ENCODE measurements at regions not wholly inside any gene's neighbourhood (a gene's known extent, or its start where the extent isn't known, plus 50 kb on each side); places are given as distances from the start of the nearest gene placed in this dataset.
"Not testable (repeated sequence)": the region's sequence is repeated elsewhere in the genome, so short reads cannot be mapped to it uniquely, and the experiment has no call there.

- no peaks in the 10 kb centered on the region for H3K4me1 Mint-ChIP-seq
- no peak overlapping the region for H3K4me3 ChIP-seq (ENCODE audit: low read length)
- no peak for ATAC-seq
- WGBS (ENCODE audit: insufficient coverage): 100% methylated on average over 2 of the region's 2 CpGs
- no peak overlapping the region for H3K27ac ChIP-seq (ENCODE audit: low read length)
- H3K27me3 ChIP-seq (ENCODE audit: control insufficient read depth, insufficient read depth, low read length): no peaks in the 10 kb centered on the region
- TF ChIP-seq CTCF (IDR thresholded peaks at IDR 0.05): no peak
- DNase-seq: no peak
- H3K9me3 ChIP-seq (ENCODE audit: control insufficient read depth, insufficient read depth, low read length): no peaks in the 10 kb centered on the region
- no peaks in the 10 kb centered on the region for H3K4me1 ChIP-seq (ENCODE audit: control insufficient read depth, insufficient read depth, low read length)
- intact Hi-C loops (cut with micrococcal nuclease): no loop called here
- H3K4me3 Mint-ChIP-seq: no peak overlapping the region
- H3K27me3 Mint-ChIP-seq (ENCODE audit: low read depth in 2 of 2): no peaks in the 10 kb centered on the region
- H3K9me3 Mint-ChIP-seq: peaks cover 9 to 10% of the 10 kb centered on the region in 2 donors
- no peak overlapping the region for H3K27ac Mint-ChIP-seq
- no peaks in the 10 kb centered on the region for H3K36me3 ChIP-seq (ENCODE audit: control insufficient read depth, insufficient read depth, low read length)
- peaks cover 5% of the 10 kb centered on the region for H3K36me3 Mint-ChIP-seq
Observed at GRCh38 chr1:73306899-73307555, 890.9 kb downstream of the LRRIQ3 start.

DNA sequence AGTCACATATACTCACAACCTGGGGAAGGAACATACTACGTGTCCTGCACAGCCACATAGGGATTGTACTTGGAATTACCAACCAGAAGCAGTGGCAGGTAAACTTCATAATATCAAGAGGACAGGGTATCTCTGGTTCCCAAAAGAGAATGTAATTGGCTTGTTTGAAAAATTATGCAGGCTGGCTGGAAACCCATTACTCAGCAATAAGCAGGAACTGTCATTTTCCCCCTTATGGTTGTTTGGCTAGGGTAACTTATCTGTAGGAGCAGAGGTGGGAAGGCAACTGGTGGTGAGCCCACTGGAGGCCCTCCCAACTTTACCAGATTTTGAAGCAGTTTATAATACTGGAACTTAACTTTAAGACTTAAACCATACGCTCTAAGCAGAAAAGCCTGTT is 924.1 kb downstream of the LRRIQ3 start:
- Histone ChIP-seq H3K4me3 (ENCODE audit: low read length) (no peak overlapping the region), H3K27me3 (ENCODE audit: control insufficient read depth, insufficient read depth, low read length) (no peaks in the 10 kb centered on the region), H3K36me3 (ENCODE audit: control insufficient read depth, insufficient read depth, low read length) (no peaks in the 10 kb centered on the region), H3K4me1 (ENCODE audit: control insufficient read depth, insufficient read depth, low read length) (no peaks in the 10 kb centered on the region), H3K9me3 (ENCODE audit: control insufficient read depth, insufficient read depth, low read length) (peaks cover 9% of the 10 kb centered on the region), H3K27ac (ENCODE audit: low read length) (no peak overlapping the region)
- DNase-seq: no peak
- 60% methylated on average over 1 of the region's 2 CpGs for WGBS (ENCODE audit: insufficient coverage)
- Mint-ChIP-seq H3K27ac (no peak overlapping the region), H3K4me3 (no peak overlapping the region), H3K27me3 (ENCODE audit: low read depth in 2 of 2) (no peaks in the 10 kb centered on the region), H3K36me3 (peaks cover 14% of the 10 kb centered on the region), H3K9me3 (peaks cover 12 to 13% of the 10 kb centered on the region in 2 donors), H3K4me1 (no peaks in the 10 kb centered on the region)
- ATAC-seq: no peak
- intact Hi-C loops (cut with micrococcal nuclease): no loop called here
- TF ChIP-seq CTCF (IDR thresholded peaks at IDR 0.05): no peak

DNA sequence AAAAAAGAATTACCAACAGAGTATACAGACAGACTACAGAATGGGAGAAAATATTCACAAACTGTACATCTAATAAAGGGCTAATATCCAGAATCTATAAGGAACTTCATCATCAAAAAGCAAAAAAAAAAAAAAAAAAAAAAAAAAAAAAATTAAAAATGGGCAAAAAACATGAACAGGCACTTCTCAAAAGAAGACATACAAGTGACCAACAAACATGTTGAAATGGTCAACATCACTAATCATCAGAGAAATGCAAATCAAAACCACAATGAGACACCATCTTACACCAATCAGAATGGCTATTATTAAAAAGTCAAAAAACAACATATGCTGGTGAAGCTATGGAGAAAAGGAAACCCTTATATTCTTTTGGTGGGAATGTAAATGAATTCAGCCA is 952.8 kb downstream of the LRRIQ3 start:
- H3K4me3 Mint-ChIP-seq; H3K27ac Mint-ChIP-seq; DNase-seq; H3K4me1 ChIP-seq (ENCODE audit: control insufficient read depth, insufficient read depth, low read length); H3K9me3 ChIP-seq (ENCODE audit: control insufficient read depth, insufficient read depth, low read length); intact Hi-C loops (cut with micrococcal nuclease); H3K36me3 ChIP-seq (ENCODE audit: control insufficient read depth, insufficient read depth, low read length); ATAC-seq; H3K4me3 ChIP-seq (ENCODE audit: low read length); H3K27me3 ChIP-seq (ENCODE audit: control insufficient read depth, insufficient read depth, low read length); H3K4me1 Mint-ChIP-seq; H3K27ac ChIP-seq (ENCODE audit: low read length); H3K27me3 Mint-ChIP-seq (ENCODE audit: low read depth in 2 of 2): not testable (repeated sequence)
- Mint-ChIP-seq H3K9me3 (peaks cover 13 to 14% of the 10 kb centered on the region in 2 donors), H3K36me3 (peaks cover 18% of the 10 kb centered on the region)

DNA sequence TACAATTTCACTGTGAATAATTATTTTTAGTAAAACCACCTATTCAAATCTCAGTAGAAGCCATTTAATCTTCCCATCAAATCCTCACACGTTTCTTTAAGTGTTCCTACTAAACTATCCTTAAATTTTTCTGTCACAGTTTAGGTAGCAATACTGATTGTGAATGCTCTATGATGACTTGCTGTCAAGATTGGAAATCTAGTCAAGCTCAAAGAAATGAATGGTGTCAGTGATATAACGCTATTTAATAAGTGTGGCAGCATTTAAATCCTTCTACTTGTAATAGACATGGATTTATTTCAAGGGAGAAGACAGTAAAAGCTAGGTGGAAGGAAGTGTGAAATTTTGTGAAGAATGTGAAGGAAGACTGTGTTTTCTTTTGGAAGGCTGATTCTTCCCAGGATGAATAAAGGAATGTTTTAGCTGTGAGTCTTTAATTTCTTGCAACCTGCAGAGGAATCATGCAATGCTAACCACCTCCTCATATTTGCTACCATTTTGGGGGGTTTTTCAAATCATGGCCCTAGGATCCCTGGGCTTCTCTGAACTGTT is 936.7 kb upstream of the NEGR1 start:
- peaks cover 16 to 21% of the 10 kb centered on the region in 2 donors for H3K9me3 Mint-ChIP-seq
- H3K36me3 Mint-ChIP-seq: peaks cover 8% of the 10 kb centered on the region
- Histone ChIP-seq H3K4me1 (ENCODE audit: control insufficient read depth, insufficient read depth, low read length) (no peaks in the 10 kb centered on the region), H3K36me3 (ENCODE audit: control insufficient read depth, insufficient read depth, low read length) (no peaks in the 10 kb centered on the region), H3K4me3 (ENCODE audit: low read length) (no peak overlapping the region), H3K9me3 (ENCODE audit: control insufficient read depth, insufficient read depth, low read length) (peaks cover 13% of the 10 kb centered on the region), H3K27me3 (ENCODE audit: control insufficient read depth, insufficient read depth, low read length) (no peaks in the 10 kb centered on the region), H3K27ac (ENCODE audit: low read length) (no peak overlapping the region)
- no peak overlapping the region for H3K4me3 Mint-ChIP-seq
- H3K27ac Mint-ChIP-seq: no peak overlapping the region
- TF ChIP-seq CTCF (IDR thresholded peaks at IDR 0.05): no peak
- ATAC-seq (no peak), DNase-seq (no peak)
- H3K27me3 Mint-ChIP-seq (ENCODE audit: low read depth in 2 of 2): no peaks in the 10 kb centered on the region
- 73% methylated on average over 1 of the region's 2 CpGs for WGBS (ENCODE audit: insufficient coverage)
- intact Hi-C loops (cut with micrococcal nuclease): no loop called here
- no peaks in the 10 kb centered on the region for H3K4me1 Mint-ChIP-seq

All from natural killer cell (primary cell).